GM13977 (cell line): ENCODE measurements at regions not wholly inside any gene's neighbourhood (a gene's known extent, or its start where the extent isn't known, plus 50 kb on each side); places are given as distances from the start of the nearest gene placed in this dataset.

Source experiments
- DNase-seq: peaks from one replicate; pipeline ENCODE4 v3.0.0; 2012; ENCODE audit warnings: low spot score
- CTCF ChIP-seq: IDR thresholded peaks from 2 replicates; pipeline ENCODE4 v1.5.1; 2012; ENCODE audit warnings: mild to moderate bottlenecking, control low read depth; ENCODE audit not compliant: insufficient read depth; ENCODE audit errors: extremely low read depth, missing control alignments
- in situ Hi-C: fragments of 300-500 bp; cut with MboI; formaldehyde crosslinking; loops from one replicate; pipeline ENCODE4 v1.12.0; 2022; ENCODE audit warnings: low sequenced_read_pairs, low pct_unique_long_range_greater_than_20kb, mixed read lengths, inconsistent platforms; ENCODE audit not compliant: unreplicated experiment

GRCh38 chr1:219476716-219477115 is 136.2 kb downstream of the ZC3H11B start:
- no peak for TF ChIP-seq CTCF
- in situ Hi-C loops, result no loop called here
- DNase-seq, result no peak

- no peak for DNase-seq
- in situ Hi-C loops, result no loop called here
- no peak for TF ChIP-seq CTCF
Measured at GRCh38 chr1:219476116-219476515, 136.8 kb downstream of the ZC3H11B start.

- in situ Hi-C loops, result no loop called here
Measured at GRCh38 chr1:219472596-219472995, 140.3 kb downstream of the ZC3H11B start.

GRCh38 chr1:219467524-219467923 is 145.4 kb downstream of the ZC3H11B start:
- DNase-seq, result no peak
- in situ Hi-C loops, result no loop called here
- TF ChIP-seq CTCF, result no peak

More at GRCh38 chr1:219472596-219472995, 140.3 kb downstream of the ZC3H11B start:
- TF ChIP-seq CTCF, result no peak
- no peak for DNase-seq

- in situ Hi-C loops, result no loop called here
- no peak for TF ChIP-seq CTCF
Measured at GRCh38 chr1:219466766-219467165, 146.1 kb downstream of the ZC3H11B start.

GRCh38 chr1:219465212-219466093 is 147.5 kb downstream of the ZC3H11B start:
- in situ Hi-C loops, result no loop called here
- TF ChIP-seq CTCF, result no peak
- no peak for DNase-seq

More at GRCh38 chr1:219466766-219467165, 146.1 kb downstream of the ZC3H11B start:
- DNase-seq, result no peak
